ENCODE measurements at regions not wholly inside any gene's neighbourhood (a gene's known extent, or its start where the extent isn't known, plus 50 kb on each side); places are given as distances from the start of the nearest gene placed in this dataset.
"Not testable (repeated sequence)": the region's sequence is repeated elsewhere in the genome, so short reads cannot be mapped to it uniquely, and the experiment has no call there.

DNA sequence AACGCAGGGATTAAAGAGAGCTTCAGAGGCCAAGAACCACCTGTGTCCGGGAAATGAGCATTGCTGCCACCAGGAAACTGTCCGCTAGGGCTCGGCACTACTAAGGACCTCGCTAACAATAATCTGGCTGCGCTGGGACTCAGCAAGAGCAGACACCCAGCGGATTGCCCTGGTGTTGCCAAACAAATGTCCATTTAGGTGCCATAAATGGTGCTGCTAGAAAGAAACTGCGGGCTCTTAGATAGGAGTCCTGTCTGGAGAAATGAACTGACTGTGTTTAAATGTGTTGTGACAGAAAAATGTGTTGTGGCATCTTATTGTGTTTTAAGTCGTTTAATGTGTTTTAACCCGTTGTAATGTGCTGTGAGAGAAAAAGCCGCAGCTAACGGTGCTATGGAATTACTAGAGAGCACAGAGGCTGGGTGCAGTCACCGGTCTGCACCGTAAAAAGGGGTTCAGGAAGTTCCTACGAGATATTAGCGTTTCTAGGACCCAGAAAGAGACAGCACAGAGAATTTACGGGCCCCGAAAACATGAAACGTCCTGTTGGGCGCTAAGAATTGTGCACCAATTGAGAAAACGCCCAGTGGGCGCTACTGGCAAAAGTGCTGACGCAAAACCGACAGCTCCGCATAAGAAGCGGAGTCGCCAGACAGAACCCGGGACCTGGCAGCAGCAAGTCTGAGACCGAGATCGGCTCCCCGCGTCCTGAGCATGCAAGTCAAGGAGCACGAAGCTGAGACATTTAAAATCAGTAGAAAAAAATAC lies 90.6 kb downstream of the ANXA2R start:
- no peak for FAIRE-seq

DNA sequence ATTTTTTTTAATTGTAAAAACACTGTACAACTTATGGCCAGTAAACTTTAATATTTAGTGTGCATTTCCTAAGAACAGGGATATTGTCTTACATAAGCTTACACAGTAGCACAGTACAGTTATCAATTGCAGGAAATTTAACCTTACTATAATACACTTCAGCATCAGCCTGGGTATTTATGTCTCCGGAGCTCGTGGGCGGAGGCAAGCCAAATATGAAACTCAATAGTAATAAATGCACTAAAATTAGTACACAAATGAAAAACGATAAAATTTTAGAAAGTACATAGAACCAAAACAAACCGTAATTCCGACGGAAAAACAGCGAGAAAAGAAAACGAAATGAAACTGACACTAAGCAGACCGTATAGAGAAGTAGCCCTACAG lies 91.2 kb downstream of the ANXA2R start:
- FAIRE-seq: no peak

DNA sequence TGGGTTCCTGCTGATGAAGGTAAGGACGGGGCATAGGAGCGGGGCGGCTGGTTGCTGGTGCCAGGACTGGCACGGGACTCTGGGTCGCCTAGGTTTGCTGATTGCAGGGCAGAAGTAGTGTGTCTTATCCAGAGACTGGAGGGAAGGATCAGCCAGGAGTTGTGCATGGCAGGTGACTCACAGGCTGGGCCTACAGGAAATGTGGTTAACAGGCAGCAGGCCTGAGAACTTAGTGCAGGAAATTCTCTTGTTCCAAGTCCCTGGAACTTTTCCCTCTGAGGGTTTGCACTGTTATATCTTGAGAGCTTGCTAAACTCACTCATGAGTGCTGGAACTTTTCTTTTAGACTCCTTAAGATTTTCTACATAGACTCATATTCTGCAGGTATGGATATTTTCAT lies 95.1 kb downstream of the ANXA2R start:
- no peak for FAIRE-seq

DNA sequence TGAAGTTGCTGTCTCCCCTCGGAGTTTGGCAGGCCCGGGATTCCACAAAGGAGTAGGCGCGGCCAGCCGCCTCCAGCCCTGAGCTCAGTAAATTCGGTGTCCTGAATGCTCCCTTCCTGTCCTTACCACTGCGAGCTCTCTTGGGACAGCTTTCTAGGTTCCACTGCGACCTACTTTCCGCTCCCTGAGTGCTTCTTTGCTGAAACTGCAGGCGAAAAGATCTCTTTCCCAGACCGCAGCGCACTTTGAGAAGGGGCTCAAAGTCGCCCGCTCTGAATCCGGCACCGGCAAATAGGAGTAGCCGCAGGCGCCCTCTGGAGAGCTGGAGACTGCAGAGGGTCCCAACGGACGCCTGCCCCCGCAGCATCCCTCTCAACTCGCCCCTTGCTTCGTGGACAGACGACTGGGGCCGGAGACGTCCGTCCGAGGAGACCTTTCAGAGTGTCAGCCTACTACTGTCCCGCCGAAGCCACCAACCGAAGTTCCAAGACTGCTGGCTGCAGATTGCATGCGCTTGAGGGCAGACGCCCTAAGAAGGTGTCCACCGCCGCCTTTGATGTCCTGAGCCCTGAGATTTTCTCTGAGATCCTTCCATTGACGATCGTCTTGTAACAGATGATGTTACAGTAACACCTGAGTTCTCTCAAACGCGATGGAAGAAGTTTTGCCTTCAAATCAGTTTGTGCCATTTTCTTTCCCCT lies 96.0 kb downstream of the ANXA2R start:
- FAIRE-seq: no peak

DNA sequence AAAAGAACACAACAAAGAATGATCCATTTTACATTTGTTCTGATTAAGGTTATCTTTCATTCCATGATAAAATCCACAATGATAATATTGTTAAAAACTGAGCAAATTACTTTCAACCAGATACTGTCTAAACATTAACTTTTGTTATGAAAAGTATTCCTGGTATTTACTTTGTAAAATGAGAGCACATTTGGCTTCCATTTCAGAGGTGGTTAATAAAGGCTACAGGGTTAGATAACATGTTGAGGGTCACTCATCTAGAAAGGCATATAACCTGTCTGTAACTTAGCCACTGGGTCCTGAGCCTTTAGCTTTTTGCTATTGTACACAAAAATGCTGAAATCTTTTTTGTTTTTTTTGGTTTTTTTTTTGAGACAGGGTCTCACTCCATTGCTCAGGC lies 99.3 kb downstream of the ANXA2R start:
- FAIRE-seq: no peak

DNA sequence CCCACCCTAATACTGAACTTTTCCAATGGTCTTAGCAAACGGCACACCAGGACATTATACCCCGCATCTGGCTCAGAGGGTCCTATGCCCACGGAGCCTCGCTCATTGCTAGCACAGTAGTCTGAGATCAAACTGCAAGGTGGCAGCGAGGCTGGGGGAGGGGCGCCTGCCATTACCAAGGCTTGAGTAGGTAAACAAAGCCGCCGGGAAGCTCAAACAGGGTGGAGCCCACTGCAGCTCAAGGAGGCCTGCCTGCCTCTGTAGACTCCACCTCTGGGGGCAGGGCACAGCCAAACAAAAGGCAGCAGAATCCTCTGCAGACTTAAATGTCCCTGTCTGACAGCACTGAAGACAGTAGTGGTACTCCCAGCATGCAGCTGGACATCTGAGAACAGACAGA lies 108.1 kb downstream of the ANXA2R start:
- FAIRE-seq: not testable (repeated sequence)

DNA sequence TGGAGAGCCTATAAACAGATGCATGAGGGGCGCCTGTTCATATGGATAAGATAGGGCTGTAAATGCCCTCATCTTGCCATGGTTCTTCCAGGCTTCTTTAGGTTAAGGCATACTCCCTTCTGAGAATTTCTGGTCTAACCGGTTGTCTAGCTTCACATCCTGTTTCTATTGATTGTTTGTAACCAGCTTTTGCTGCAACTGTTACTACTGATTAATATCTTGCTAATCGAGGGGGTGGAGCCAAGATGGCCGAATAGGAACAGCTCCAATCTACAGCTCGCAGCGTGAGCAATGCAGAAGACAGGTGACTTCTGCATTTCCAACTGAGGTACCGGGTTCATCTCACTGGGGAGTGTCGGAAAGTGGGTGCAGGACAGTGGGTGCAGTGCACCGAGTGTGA lies 108.7 kb downstream of the ANXA2R start:
- not testable (repeated sequence) for FAIRE-seq

DNA sequence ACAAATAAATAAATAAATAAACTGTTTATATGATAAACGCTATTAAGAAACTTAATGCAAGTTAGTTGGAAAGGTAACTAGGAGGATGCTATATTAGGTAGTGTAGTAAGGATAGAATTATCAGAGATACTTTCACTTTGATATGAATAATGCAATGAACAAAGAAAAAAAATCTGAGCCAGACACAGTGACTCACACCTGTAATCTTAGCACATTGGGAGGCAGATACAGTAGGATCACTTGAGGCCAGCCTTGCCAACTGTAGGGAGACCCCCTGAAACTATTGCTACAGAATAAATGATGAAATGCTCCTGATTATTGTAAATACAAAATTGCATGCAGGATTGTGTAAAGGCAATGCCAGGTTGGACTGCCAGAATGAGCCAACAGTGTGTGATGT lies 109.2 kb downstream of the ANXA2R start:
- no peak for FAIRE-seq

DNA sequence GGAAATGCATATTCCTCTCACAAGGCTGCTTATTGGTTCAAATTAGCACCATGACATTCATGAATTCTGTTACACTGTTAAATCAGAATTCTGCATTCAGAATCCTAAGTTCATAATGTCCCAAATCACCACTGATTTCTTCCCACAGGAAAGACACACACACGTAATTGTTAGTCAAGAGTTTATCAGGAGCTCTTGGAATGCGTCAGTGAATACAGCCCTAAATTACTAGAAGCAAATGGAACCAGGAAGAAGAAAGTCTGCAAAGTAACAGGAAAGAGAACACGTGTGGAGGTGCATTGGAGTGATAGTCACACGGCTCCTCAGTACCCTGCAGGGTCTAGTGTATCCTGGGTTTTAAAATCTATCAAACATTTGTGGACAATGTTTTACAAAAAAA lies 110.2 kb downstream of the ANXA2R start:
- no peak for FAIRE-seq

DNA sequence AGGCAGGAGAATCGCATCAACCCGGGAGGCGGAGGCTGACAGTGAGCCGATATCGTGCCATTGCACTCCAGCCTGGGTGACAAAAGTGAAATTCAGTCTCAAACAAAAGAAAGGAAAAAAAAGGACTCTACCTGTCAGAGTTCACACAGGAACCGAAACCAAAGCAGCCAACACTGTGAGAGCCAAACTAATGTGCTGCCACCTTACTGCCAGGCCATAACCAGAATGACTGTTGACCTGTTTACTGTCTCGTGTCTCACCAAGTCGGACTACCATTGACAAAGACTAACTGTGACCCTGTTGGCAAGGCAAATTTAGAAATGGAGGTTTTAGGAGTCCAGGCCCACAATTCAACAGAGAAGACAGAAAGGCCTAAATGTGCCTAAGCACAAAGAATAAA lies 112.4 kb downstream of the ANXA2R start:
- FAIRE-seq: no peak

DNA sequence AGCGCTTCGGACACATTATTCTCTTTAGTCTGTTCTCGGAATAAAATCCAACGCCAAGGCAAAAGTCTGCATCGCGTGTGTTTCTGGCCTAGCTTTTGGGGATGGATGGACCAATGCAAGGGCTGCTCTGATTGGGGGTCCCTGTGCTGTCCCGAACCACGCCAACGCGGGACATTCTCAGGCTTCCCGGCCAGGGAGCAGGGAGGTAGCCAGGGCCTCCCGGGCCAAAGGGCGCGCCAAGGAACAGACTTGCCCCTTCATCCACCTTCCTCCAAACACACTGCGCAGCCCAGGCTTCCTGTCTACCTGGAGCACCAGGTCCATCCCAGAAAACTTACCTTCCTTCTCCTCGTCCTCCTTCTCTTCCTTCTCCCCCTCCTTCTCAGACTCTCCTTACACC lies 113.0 kb upstream of the SELENOP start:
- no peak for FAIRE-seq

DNA sequence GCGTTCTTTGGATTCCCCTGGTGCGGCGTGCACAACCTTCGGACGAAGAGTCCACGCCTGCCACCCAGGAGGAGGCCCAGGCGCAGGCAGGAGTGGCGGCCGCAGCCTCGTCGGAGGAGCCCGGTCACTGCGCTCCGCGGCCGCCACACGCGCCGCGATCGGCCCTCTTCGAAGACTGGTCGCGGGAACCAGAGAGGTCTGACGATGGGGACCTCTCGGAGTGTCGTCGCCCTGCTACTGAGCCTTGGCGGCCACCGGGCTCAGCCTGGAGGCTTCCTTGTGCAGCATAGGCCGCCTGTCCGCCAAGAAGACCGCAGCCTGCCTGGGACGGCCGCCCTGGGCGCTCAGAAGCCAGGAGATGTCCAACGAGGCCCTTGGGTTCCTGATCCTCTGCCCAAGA lies 112.5 kb upstream of the SELENOP start:
- no peak for FAIRE-seq

DNA sequence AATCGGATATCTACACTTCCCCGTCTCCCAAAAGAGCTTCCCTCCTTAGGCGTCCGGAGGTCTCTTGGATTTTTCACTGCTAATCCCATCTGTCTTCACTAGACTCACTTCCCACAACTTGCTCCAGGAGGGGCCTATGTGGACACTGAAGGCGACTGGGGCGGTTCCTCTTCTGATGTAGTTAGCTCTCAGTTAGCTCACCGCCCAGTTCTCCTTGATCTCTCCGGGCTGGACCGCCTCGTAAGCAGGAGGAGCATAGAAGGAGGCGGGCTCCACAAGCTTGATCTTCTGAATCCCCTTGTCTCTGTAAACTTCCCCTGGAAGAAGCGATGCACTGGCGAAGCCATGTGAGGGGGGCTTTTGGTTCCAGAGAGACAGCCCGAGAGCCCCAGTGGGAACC lies 112.0 kb upstream of the SELENOP start:
- FAIRE-seq: no peak

DNA sequence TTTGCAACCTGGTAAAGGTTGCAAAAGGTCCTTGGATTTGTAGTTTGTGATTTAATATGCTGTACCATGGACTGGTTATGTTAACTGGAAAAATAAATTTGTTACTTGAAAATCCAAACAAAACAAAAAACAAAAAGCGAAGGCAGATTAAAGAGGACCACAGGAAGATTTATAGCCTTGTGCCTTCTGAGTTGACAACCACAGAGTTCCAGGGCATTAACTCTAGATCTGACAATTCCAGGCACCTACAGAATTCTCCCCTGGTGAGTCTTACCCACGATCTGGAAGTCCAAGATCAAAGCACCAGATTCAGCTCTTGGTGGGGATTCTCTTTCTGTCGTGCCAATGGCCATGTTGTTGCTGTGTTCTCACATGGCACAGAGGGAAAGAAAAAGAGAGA lies 107.9 kb upstream of the SELENOP start:
- no peak for FAIRE-seq

DNA sequence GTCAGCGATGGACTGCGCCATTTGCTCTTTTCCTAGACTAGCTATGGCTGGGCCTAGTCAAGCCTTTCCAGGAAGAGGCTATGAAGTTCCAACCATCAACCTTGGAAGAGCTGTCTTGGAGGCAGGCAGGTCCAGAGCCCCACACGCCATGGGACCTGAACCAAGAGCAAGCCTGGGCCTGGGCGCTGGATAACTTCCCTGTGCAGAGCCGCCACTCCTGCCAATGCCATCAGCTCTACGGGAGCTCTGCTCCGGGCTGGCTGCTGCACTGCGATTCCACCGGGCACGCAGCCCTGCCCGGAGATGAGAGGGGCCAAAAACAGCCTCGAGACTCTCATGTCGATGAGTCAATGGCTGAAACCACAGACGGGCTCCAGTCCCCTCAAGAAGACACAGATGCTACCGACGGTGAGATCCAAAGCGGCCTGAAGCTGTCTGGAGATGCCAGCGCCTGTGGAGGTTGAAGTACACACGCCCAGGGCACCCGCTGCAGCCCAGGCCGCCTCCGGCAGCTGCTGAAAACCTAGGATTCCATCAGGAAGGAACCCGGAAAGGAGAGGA lies 103.7 kb upstream of the SELENOP start:
- no peak for FAIRE-seq

DNA sequence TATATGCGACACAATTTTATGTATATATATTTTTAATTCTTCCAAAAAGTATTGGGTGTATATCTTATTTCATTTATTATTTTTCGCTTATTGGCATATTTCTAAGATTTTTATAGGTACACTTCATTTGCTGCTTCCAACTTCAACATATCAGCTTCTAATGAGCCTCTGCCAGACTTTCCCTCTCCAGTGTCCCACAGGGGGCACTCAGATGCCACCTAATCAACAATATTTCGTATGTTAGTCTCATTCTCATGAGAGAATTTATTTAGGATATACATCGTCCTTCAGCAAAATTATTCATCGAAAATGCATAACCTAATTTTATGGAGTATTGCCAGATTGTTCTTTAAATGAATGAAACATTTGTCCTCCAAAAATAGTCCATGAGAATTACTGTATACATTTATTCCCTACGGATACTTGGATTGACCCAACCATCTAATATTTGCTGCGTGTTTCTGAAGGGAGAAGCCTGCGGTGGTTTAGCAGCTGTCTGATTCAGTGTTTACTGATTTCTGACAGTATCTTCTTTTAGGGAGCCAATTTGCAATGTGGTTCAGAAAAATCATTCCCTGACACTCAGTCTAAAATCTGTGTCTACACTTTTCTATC lies 100.6 kb upstream of the SELENOP start:
- FAIRE-seq: no peak

DNA sequence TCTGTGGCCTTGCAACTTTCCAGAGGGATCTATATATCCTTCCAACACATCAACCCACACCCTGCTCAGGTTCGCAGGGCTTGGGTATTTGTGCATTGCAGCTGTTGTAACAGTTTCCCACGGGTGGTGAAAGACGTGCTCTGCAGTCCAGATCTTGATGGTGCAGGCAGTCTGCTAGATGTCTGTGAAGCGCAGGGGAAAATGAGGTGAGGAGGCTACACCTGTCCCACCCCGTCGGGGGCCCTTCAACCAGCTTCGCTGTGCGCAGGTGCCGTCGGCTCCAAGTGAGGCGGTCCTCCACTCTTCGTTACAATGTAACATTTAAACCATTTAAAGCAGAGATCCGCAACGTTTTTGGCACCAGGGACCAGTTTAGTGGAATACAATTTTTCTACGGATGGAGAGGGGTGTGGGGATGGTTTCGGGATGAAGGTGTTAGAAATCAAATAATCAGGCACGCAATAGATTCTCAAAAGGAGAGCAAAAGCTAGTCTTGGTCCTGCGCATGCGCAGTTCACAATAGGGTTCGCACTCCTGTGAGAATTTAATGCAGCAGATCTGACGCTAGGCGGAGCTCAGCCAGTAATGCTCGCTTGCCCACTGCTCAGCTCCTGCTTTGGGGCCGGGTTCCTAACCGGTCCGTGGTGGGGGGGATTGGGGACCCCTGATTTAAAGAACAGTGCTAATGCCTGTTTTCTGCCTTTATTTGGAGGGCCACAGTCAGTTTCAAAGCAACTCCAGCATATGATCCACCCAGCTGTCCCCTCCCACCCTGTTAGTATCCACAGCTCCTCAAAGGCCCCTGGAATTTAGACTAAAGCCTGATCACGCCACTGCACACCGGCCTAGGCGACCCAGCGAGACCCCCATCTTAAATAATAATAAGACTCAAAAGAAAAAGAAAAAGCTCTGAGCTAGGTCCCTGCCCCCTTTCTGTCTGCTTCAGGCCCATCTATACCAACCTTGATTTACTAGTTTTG lies 97.1 kb upstream of the SELENOP start:
- no peak for FAIRE-seq

DNA sequence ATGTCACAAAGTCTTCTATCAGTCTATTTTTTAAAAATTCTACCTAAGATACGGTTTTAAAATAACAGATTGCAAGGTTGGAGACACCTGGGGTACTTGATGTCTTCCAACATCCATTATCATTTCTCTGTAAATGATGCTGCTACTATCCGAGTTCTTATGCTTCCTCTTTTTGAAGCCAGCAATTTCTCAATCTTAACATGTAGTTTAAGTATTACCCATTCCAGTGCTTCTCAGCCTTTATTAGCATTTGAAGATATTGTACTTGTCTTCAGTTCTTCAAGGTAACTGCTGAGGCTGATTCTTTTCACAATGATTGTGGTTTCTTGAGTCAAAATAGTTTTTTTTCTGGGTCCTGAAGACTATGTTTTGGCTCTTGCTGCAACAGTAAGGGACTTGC lies 96.4 kb upstream of the SELENOP start:
- no peak for FAIRE-seq

DNA sequence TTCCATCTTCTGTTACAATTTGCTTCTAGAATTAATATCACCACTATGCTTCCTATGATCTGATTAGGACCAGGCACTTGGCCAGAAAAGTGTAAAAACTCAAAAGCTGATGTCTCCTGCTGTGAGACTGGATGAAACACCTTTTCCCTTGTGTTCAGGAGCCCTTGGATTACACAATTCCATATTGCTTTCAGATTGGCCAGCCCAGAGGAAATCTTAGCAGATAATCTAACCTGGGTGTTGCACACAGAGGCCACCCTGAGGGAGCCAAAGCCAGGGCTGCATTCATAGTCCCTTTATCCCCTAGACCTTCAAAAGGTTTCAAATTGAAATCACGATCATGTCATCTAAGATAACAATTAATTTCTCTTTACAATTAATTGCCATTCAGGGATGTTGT lies 94.1 kb upstream of the SELENOP start:
- no peak for FAIRE-seq

DNA sequence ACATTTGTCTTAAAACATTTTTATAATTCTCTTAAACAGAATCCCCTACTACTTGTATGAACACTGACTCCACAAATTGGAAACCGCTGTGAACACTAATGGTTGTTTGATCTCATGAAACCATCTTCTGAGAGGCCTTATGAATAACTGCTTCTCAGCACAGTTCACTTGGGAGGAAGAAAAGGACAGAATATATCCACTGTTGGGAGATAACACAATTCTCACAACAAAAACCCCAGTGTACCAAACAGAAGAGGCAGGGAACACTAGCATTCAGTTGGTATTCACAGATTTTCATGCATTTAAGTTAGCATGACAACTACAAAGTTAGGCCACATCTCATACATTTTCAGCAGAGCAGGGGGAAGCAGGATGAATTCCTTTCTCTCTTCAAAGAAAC lies 89.0 kb upstream of the SELENOP start:
- no peak for FAIRE-seq

DNA sequence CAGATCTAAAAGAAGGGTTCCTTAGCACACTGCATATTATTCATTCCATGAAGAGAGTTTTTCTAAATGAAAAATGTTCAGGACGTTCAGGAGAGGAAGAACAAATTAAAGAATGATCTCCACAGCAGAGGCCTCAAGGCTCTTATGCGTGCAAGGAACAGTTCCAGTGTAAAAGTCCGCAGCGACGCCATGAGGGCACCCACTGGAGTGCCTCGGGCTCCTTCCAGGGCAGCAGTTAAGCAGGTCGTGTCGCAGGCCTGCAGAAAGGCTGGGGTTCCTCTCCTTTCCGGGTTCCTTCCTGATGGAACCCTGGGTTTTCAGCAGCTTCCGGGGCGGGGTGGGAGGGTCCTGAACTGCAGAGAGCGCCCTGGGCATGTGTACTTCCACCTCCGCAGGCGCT lies 87.1 kb upstream of the SELENOP start:
- no peak for FAIRE-seq

DNA sequence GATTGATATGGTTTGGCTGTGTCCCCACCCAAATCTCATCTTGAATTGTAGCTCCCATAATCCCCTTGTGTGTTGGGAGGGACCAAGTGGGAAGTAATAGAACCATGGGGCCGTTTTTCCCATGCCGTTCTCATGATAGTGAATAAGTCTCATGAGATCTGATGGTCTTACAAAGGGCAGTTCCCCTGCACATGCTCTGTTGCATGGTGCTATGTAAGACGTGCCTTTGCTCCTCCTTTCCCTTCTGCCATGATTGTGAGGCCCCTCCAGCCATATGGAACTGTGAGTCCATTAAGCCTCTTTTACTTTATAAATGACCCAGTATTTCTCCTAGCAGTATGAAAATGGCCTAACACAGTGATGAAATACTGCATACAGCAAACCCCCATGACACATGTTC lies 84.8 kb upstream of the SELENOP start:
- no peak for FAIRE-seq

DNA sequence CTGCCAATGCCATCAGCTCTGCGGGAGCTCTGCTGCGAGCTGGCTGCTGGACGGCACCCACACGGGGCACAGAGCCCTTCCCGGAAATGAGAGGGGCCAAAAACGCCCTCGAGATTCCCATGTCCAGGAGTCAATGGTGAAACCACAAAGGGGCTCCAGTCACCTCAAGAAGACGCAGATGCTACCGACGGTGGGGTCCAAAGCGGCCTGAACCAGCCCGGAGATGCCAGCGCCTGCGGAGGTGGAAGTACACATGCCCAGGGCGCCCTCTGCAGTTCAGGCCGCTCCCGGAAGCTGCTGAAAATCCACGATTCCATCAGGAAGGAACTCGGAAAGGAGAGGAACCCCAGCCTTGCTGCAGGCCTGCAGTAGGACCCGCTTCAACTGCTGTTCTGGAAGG lies 82.4 kb upstream of the SELENOP start:
- FAIRE-seq: no peak
